IMR-90 (cell line): ENCODE measurements at regions not wholly inside any gene's neighbourhood (a gene's known extent, or its start where the extent isn't known, plus 50 kb on each side); places are given as distances from the start of the nearest gene placed in this dataset.
"Not testable (repeated sequence)": the region's sequence is repeated elsewhere in the genome, so short reads cannot be mapped to it uniquely, and the experiment has no call there.

Experiments used
- CEBPB ChIP-seq: IDR thresholded peaks from 2 replicates; pipeline ENCODE4 v1.6.1; 2012; ENCODE audit warnings: low read depth, low read length, improper control_type of control experiment
- CTCF ChIP-seq: conservative IDR thresholded peaks from 2 replicates; pipeline ENCODE4 v1.5.1; 2012; ENCODE audit warnings: mild to moderate bottlenecking, low read depth, low read length, improper control_type of control experiment
- FOS ChIP-seq: fragments of 150-350 bp; IDR thresholded peaks from 2 replicates; pipeline ENCODE4 v1.6.1; 2016; ENCODE audit warnings: low read depth, low read length
- MXI1 ChIP-seq: IDR thresholded peaks from 2 replicates; pipeline ENCODE4 v1.6.1; 2012; ENCODE audit warnings: low read depth, mild to moderate bottlenecking, low read length, moderate library complexity, borderline replicate concordance
- POLR2A ChIP-seq: IDR thresholded peaks from 2 replicates; pipeline ENCODE4 v1.6.1; 2012; ENCODE audit warnings: mild to moderate bottlenecking, low read depth, low read length

- not testable (repeated sequence) for TF ChIP-seq CTCF, MXI1, CEBPB, FOS, POLR2A
Observed at GRCh38 chr15:22194739-22195617, 114.7 kb downstream of the OR4M2 start.
